H9 (cell line): ENCODE measurements at regions not wholly inside any gene's neighbourhood (a gene's known extent, or its start where the extent isn't known, plus 50 kb on each side); places are given as distances from the start of the nearest gene placed in this dataset.

Experiments
- DNase-seq: peaks from one replicate; pipeline ENCODE4 v3.0.0-alpha.2; 2017
- H2AFZ ChIP-seq: one replicate; pipeline ENCODE4 v1.6.1; 2013; ENCODE audit warnings: mild to moderate bottlenecking, low read length, control low read depth, moderate library complexity
- H2AK5ac ChIP-seq: 2 replicates; pipeline ENCODE4 v1.6.1; 2013; ENCODE audit warnings: low read length, control low read depth, mixed read lengths; ENCODE audit not compliant: insufficient read length
- H2BK120ac ChIP-seq: one replicate; pipeline ENCODE4 v1.6.1; 2013; ENCODE audit warnings: low read depth, mild to moderate bottlenecking, low read length, control low read depth, inconsistent platforms; ENCODE audit not compliant: poor library complexity, severe bottlenecking
- H2BK12ac ChIP-seq: 2 replicates; pipeline ENCODE4 v1.6.1; 2013; ENCODE audit warnings: low read length, control low read depth, mixed read lengths, low read depth; ENCODE audit not compliant: insufficient read length
- H2BK15ac ChIP-seq: 2 replicates; pipeline ENCODE4 v1.6.1; 2013; ENCODE audit warnings: low read depth, low read length, control low read depth
- H2BK20ac ChIP-seq: one replicate; pipeline ENCODE4 v1.6.1; 2013; ENCODE audit warnings: low read depth, mild to moderate bottlenecking, low read length, control low read depth, inconsistent platforms; ENCODE audit not compliant: poor library complexity, severe bottlenecking
- H2BK5ac ChIP-seq: 2 replicates; pipeline ENCODE4 v1.6.1; 2013; ENCODE audit warnings: low read length, control low read depth, mixed read lengths; ENCODE audit not compliant: insufficient read length
- H3K14ac ChIP-seq: 2 replicates; pipeline ENCODE4 v1.6.1; 2013; ENCODE audit warnings: low read length, control low read depth; ENCODE audit not compliant: insufficient read depth
- H3K18ac ChIP-seq: 2 replicates; pipeline ENCODE4 v1.6.1; 2013; ENCODE audit warnings: low read depth, mild to moderate bottlenecking, mixed read lengths, low read length, control low read depth; ENCODE audit not compliant: insufficient read length
- H3K23ac ChIP-seq: 2 replicates; pipeline ENCODE4 v1.6.1; 2013; ENCODE audit warnings: low read length, control low read depth, mixed read lengths, low read depth; ENCODE audit not compliant: insufficient read length
- H3K23me2 ChIP-seq: 2 replicates; pipeline ENCODE4 v1.6.1; 2013; ENCODE audit warnings: low read depth, mild to moderate bottlenecking, mixed read lengths, low read length, control low read depth; ENCODE audit not compliant: insufficient read length, poor library complexity, severe bottlenecking
- H3K27ac ChIP-seq: 2 replicates; pipeline ENCODE4 v1.5.1; 2013; ENCODE audit warnings: low read length, control low read depth, mixed read lengths, low read depth; ENCODE audit not compliant: insufficient read length
- H3K27me3 ChIP-seq: 2 replicates; pipeline ENCODE4 v1.6.1; 2013; ENCODE audit warnings: low read length, control low read depth, inconsistent platforms; ENCODE audit not compliant: insufficient read depth
- H3K4ac ChIP-seq: 2 replicates; pipeline ENCODE4 v1.6.1; 2013; ENCODE audit warnings: low read depth, mild to moderate bottlenecking, control low read depth, inconsistent platforms, low read length, moderate library complexity
- H3K4me1 ChIP-seq: 2 replicates; pipeline ENCODE4 v1.6.1; 2013; ENCODE audit warnings: low read length, control low read depth, inconsistent platforms; ENCODE audit not compliant: insufficient read depth
- H3K4me2 ChIP-seq: 2 replicates; pipeline ENCODE4 v1.6.1; 2013; ENCODE audit warnings: low read length, control low read depth, mixed read lengths; ENCODE audit not compliant: insufficient read length, insufficient read depth
- H3K56ac ChIP-seq: 2 replicates; pipeline ENCODE4 v1.6.1; 2013; ENCODE audit warnings: low read depth, mild to moderate bottlenecking, mixed read lengths, low read length, control low read depth; ENCODE audit not compliant: insufficient read length
- H3K79me1 ChIP-seq: 2 replicates; pipeline ENCODE4 v1.6.1; 2013; ENCODE audit warnings: low read depth, mild to moderate bottlenecking, moderate library complexity, low read length, control low read depth, inconsistent platforms; ENCODE audit not compliant: insufficient read depth, poor library complexity, severe bottlenecking
- H3K79me2 ChIP-seq: 2 replicates; pipeline ENCODE4 v1.6.1; 2013; ENCODE audit warnings: low read length, control low read depth, inconsistent platforms; ENCODE audit not compliant: insufficient read depth
- H3K9ac ChIP-seq: 2 replicates; pipeline ENCODE4 v1.6.1; 2013; ENCODE audit warnings: low read length, control low read depth, mixed read lengths; ENCODE audit not compliant: insufficient read length; ENCODE audit errors: extremely low read depth
- H3K9me3 ChIP-seq: one replicate; pipeline ENCODE4 v1.6.1; 2013; ENCODE audit warnings: low read depth, low read length, inconsistent platforms; ENCODE audit not compliant: control insufficient read depth
- H3T11ph ChIP-seq: one replicate; pipeline ENCODE4 v1.6.1; 2013; ENCODE audit warnings: mild to moderate bottlenecking, low read length, control low read depth, inconsistent platforms
- H4K20me1 ChIP-seq: one replicate; pipeline ENCODE4 v1.6.1; 2013; ENCODE audit not compliant: control insufficient read depth, insufficient read length, insufficient read depth
- H4K5ac ChIP-seq: 2 replicates; pipeline ENCODE4 v1.6.1; 2013; ENCODE audit warnings: low read depth, mild to moderate bottlenecking, mixed read lengths, low read length, control low read depth; ENCODE audit not compliant: insufficient read length
- H4K8ac ChIP-seq: replicated peaks from 2 replicates; pipeline ENCODE4 v1.6.1; 2013; ENCODE audit warnings: low read length, control low read depth, mixed read lengths, low read depth; ENCODE audit not compliant: insufficient read length
- H4K91ac ChIP-seq: 2 replicates; pipeline ENCODE4 v1.6.1; 2013; ENCODE audit warnings: low read depth, mild to moderate bottlenecking, moderate library complexity, mixed read lengths, low read length, control low read depth; ENCODE audit not compliant: insufficient read length
- H3K27ac Mint-ChIP-seq, 3 experiments: 2 replicates in 2 of 3; 3 replicates in 1 of 3; pipeline ENCODE4 v1.8.0; 2020 to 2021; ENCODE audit warnings: mixed read lengths in 3 of 3, mild to moderate bottlenecking in 1 of 3, moderate library complexity in 1 of 3
- H3K27me3 Mint-ChIP-seq: 2 replicates; pipeline ENCODE4 v1.8.0; 2021; ENCODE audit warnings: low read depth, mild to moderate bottlenecking, moderate library complexity, mixed read lengths
- H3K36me3 Mint-ChIP-seq, 3 experiments: 2 replicates in 2 of 3; 3 replicates in 1 of 3; pipeline ENCODE4 v1.8.0; 2020 to 2021; ENCODE audit warnings: low read depth in 3 of 3, mixed read lengths in 3 of 3; ENCODE audit not compliant: insufficient read depth in 1 of 3
- H3K4me1 Mint-ChIP-seq, 2 experiments: 2 replicates each; pipeline ENCODE4 v1.8.0; 2020; ENCODE audit warnings: mixed read lengths in 2 of 2
- H3K4me3 Mint-ChIP-seq, 2 experiments: 2 replicates in 1 of 2; 3 replicates in 1 of 2; pipeline ENCODE4 v1.8.0; 2020 to 2021; ENCODE audit warnings: mild to moderate bottlenecking in 2 of 2, mixed read lengths in 2 of 2, moderate library complexity in 1 of 2
- H3K9me3 Mint-ChIP-seq, 2 experiments: 2 replicates in 1 of 2; 3 replicates in 1 of 2; pipeline ENCODE4 v1.8.0; 2020; ENCODE audit warnings: mild to moderate bottlenecking in 2 of 2, mixed read lengths in 2 of 2, moderate library complexity in 1 of 2
- CTCF ChIP-seq: fragments of 200-600 bp; sonication (generic); conservative IDR thresholded peaks from 3 replicates; pipeline ENCODE4 v1.8.0; 2021; ENCODE audit warnings: antibody characterized with exemption, mild to moderate bottlenecking
- WGBS: extraction: QIAGEN DNeasy Blood & Tissue Kit; methylation state at CpG from one replicate; pipeline ENCODE4 v1.1.7; 2013; ENCODE audit warnings: missing lambda C conversion rate, low lambda C conversion rate, mixed read lengths; ENCODE audit not compliant: insufficient read length; ENCODE audit errors: extremely low coverage; 5-methylcytosine and 5-hydroxymethylcytosine counted together

- no peak overlapping the region for H2BK120ac ChIP-seq
- Mint-ChIP-seq H3K4me1 (peaks cover 12% of the 10 kb centered on the region in 2 experiments), H3K9me3 (no peaks in the 10 kb centered on the region), H3K4me3 (no peak overlapping the region; a peak in 1 of 5 replicates), H3K27ac (no peak overlapping the region), H3K36me3 (peaks cover 0 to 3% (median 0%) of the 10 kb centered on the region in 3 experiments; a peak in 4 of 7 replicates), H3K27me3 (no peaks in the 10 kb centered on the region; the same call in 1 of the 2 replicates)
- H3K14ac ChIP-seq = no peak overlapping the region
- H2BK5ac ChIP-seq = no peak overlapping the region
- H4K91ac ChIP-seq = no peak overlapping the region
- no peak overlapping the region for H4K8ac ChIP-seq
- no peaks in the 10 kb centered on the region for H3K23me2 ChIP-seq
- H3K9me3 ChIP-seq = no peaks in the 10 kb centered on the region
- no peak overlapping the region for H3K23ac ChIP-seq
- no peaks in the 10 kb centered on the region for H3K4me1 ChIP-seq
- no peak for TF ChIP-seq CTCF
- no peak overlapping the region for H4K5ac ChIP-seq
- H3K79me2 ChIP-seq = no peaks in the 10 kb centered on the region
- no peak overlapping the region for H3K4me2 ChIP-seq
- WGBS = no CpG with 5 or more reads among the region's 8 CpGs
- no peak overlapping the region for H3K56ac ChIP-seq
- H3T11ph ChIP-seq = no peak overlapping the region
- H2BK20ac ChIP-seq = no peak overlapping the region
- H2BK15ac ChIP-seq = no peak overlapping the region
- H3K27me3 ChIP-seq = no peaks in the 10 kb centered on the region
- no peak overlapping the region for H2AFZ ChIP-seq
- no peak overlapping the region for H2AK5ac ChIP-seq
- no peak overlapping the region for H3K4ac ChIP-seq
- H3K79me1 ChIP-seq = no peaks in the 10 kb centered on the region
- no peak for DNase-seq
- H3K18ac ChIP-seq = no peak overlapping the region
- H2BK12ac ChIP-seq = no peak overlapping the region
- H3K9ac ChIP-seq = no peak overlapping the region
- H3K27ac ChIP-seq = no peak overlapping the region
- H4K20me1 ChIP-seq = no peaks in the 10 kb centered on the region
Observed at GRCh38 chr4:4613641-4614286, 71.9 kb upstream of the STX18 start.
